A673 (cell line): ENCODE measurements at regions not wholly inside any gene's neighbourhood (a gene's known extent, or its start where the extent isn't known, plus 50 kb on each side); places are given as distances from the start of the nearest gene placed in this dataset.

Experiments
- BruUV-seq: library from RNA; stranded (reverse); fragments of 400-500 nt; replicated peaks from 2 replicates; lab custom pipeline; 2021; lab: Mats Ljungman, UMichigan
- CTCF ChIA-PET: fragments of 300-600 bp; sonication (Branson Sonifier 250); formaldehyde crosslinking; loops from one replicate; lab custom pipeline; 2022; ENCODE audit warnings: antibody characterized with exemption; lab: Charles Lee
- POLR2A ChIA-PET: fragments of 300-600 bp; sonication (Branson Sonifier 250); formaldehyde crosslinking; loops from one replicate; lab custom pipeline; 2022; ENCODE audit warnings: antibody characterized with exemption; ENCODE audit not compliant: low non-redundant PET; lab: Charles Lee
- DNase-seq: peaks from one replicate; pipeline ENCODE4 v3.0.0-alpha.2; 2015; ENCODE audit warnings: low spot score
- H3K27ac ChIP-seq: fragments of 200-600 bp; sonication (generic); 2 replicates; pipeline ENCODE4 v1.5.1; 2016; ENCODE audit warnings: mixed run types, low read depth, mild to moderate bottlenecking, mixed read lengths, antibody characterized with exemption, low read length; ENCODE audit not compliant: poor library complexity, severe bottlenecking
- H3K27me3 ChIP-seq: fragments of 200-600 bp; sonication (generic); replicated peaks from 2 replicates; pipeline ENCODE4 v1.6.1; 2017; ENCODE audit warnings: mixed run types, low read depth, mild to moderate bottlenecking, mixed read lengths, antibody characterized with exemption, low read length; ENCODE audit not compliant: insufficient read depth, poor library complexity
- H3K36me3 ChIP-seq: fragments of 200-600 bp; sonication (generic); 2 replicates; pipeline ENCODE4 v1.6.1; 2016; ENCODE audit warnings: mixed run types, mild to moderate bottlenecking, mixed read lengths, antibody characterized with exemption, low read length; ENCODE audit not compliant: insufficient read depth, poor library complexity, severe bottlenecking
- H3K4me1 ChIP-seq: fragments of 200-600 bp; sonication (generic); 2 replicates; pipeline ENCODE4 v1.6.1; 2017; ENCODE audit warnings: mixed run types, mild to moderate bottlenecking, mixed read lengths, antibody characterized with exemption, low read length; ENCODE audit not compliant: insufficient read depth, poor library complexity, severe bottlenecking
- H3K4me3 ChIP-seq: fragments of 200-600 bp; sonication (generic); 2 replicates; pipeline ENCODE4 v1.5.1; 2016; ENCODE audit warnings: low read depth, mixed run types, mild to moderate bottlenecking, mixed read lengths, low read length; ENCODE audit not compliant: poor library complexity, severe bottlenecking
- H3K9me3 ChIP-seq: fragments of 200-600 bp; sonication (generic); 2 replicates; pipeline ENCODE4 v1.6.1; 2016; ENCODE audit warnings: mixed run types, low read depth, mild to moderate bottlenecking, mixed read lengths, antibody characterized with exemption, low read length; ENCODE audit not compliant: poor library complexity, severe bottlenecking
- EZH2 ChIP-seq: fragments of 200-600 bp; sonication (generic); IDR thresholded peaks from 2 replicates; pipeline ENCODE4 v1.6.1; 2017; ENCODE audit warnings: borderline replicate concordance, low read depth, mild to moderate bottlenecking, mixed read lengths, antibody characterized with exemption, low read length; ENCODE audit not compliant: poor library complexity, severe bottlenecking
- intact Hi-C: fragments of 100-400 bp; cut with micrococcal nuclease; formaldehyde crosslinking; loops from one replicate; pipeline ENCODE4 v1.10.0; 2022; ENCODE audit not compliant: unreplicated experiment
- TF ChIP-seq, protein P1 (sequence below): fragments of 300-800, 200-600 bp; sonication (generic); conservative IDR thresholded peaks from 2 replicates; pipeline ENCODE4 v1.5.1; 2017; ENCODE audit warnings: low read depth, mild to moderate bottlenecking, antibody characterized with exemption, low read length, moderate library complexity, mixed read lengths

GRCh38 chr16:6447021-6447790 lies 885.4 kb upstream of the RBFOX1 start:
- no TSS peak for BruUV-seq
- H3K4me3 ChIP-seq: no peak overlapping the region
- no peak overlapping the region for H3K27ac ChIP-seq
- no peaks in the 10 kb centered on the region for H3K27me3 ChIP-seq
- H3K36me3 ChIP-seq: no peaks in the 10 kb centered on the region
- intact Hi-C loops: no loop called here
- H3K4me1 ChIP-seq: no peaks in the 10 kb centered on the region
- TF ChIP-seq, protein P1, sequence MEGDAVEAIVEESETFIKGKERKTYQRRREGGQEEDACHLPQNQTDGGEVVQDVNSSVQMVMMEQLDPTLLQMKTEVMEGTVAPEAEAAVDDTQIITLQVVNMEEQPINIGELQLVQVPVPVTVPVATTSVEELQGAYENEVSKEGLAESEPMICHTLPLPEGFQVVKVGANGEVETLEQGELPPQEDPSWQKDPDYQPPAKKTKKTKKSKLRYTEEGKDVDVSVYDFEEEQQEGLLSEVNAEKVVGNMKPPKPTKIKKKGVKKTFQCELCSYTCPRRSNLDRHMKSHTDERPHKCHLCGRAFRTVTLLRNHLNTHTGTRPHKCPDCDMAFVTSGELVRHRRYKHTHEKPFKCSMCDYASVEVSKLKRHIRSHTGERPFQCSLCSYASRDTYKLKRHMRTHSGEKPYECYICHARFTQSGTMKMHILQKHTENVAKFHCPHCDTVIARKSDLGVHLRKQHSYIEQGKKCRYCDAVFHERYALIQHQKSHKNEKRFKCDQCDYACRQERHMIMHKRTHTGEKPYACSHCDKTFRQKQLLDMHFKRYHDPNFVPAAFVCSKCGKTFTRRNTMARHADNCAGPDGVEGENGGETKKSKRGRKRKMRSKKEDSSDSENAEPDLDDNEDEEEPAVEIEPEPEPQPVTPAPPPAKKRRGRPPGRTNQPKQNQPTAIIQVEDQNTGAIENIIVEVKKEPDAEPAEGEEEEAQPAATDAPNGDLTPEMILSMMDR: no peak
- no peak for TF ChIP-seq EZH2
- ChIA-PET POLR2A (no interaction called here), CTCF (no interaction called here)
- H3K9me3 ChIP-seq: peaks cover 6% of the 10 kb centered on the region
- DNase-seq: no peak

DNA sequence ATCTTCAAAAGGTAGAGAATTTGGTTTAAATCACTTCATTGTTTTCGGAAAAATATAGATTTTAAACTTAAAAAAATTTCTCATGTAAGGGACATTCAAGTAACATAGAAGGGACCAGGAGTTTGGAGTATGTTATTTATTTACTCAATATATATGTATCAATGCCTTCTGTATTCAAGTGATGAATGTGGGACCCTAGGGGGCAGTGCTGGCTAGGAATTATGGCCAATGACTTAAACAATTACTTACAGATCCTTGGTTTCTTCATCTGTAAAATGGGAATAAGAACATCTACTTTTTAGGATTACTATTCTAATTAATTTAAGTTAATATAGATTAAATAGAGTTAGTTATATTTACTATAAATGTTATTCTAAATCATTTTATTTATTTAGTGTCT lies 886.3 kb upstream of the RBFOX1 start:
- no TSS peak for BruUV-seq
- no peak for DNase-seq
- CTCF ChIA-PET: no interaction called here
- H3K4me3 ChIP-seq: no peak overlapping the region
- H3K9me3 ChIP-seq: peaks cover 3% of the 10 kb centered on the region
- TF ChIP-seq EZH2: no peak
- TF ChIP-seq, protein P1: 0 out of 2 replicates have a peak, but pooled peaks have one; percentile 11
- POLR2A ChIA-PET: no interaction called here
- no peak overlapping the region for H3K27ac ChIP-seq
- intact Hi-C loops: no loop called here
- no peaks in the 10 kb centered on the region for H3K36me3 ChIP-seq
- no peaks in the 10 kb centered on the region for H3K4me1 ChIP-seq
- no peaks in the 10 kb centered on the region for H3K27me3 ChIP-seq

GRCh38 chr16:6439129-6439528 lies 893.5 kb upstream of the RBFOX1 start:
- H3K4me3 ChIP-seq: no peak overlapping the region
- BruUV-seq: no TSS peak
- ChIA-PET CTCF (no interaction called here), POLR2A (no interaction called here)
- intact Hi-C loops: no loop called here
- H3K4me1 ChIP-seq: no peaks in the 10 kb centered on the region
- H3K27me3 ChIP-seq: no peaks in the 10 kb centered on the region
- H3K9me3 ChIP-seq: peaks cover 5% of the 10 kb centered on the region
- TF ChIP-seq, protein P1: no peak
- TF ChIP-seq EZH2: no peak
- no peak overlapping the region for H3K27ac ChIP-seq
- no peaks in the 10 kb centered on the region for H3K36me3 ChIP-seq
- DNase-seq: no peak
